Frontal cortex (tissue), 3 donors: ENCODE measurements at regions not wholly inside any gene's neighbourhood (a gene's known extent, or its start where the extent isn't known, plus 50 kb on each side); places are given as distances from the start of the nearest gene placed in this dataset.

Source experiments
- DNase-seq, 2 donors: peaks; one replicate each; pipeline ENCODE4 v3.0.0; 2012; ENCODE audit warnings: low spot score in 2 of 2
- FAIRE-seq: peaks from 2 replicates; lab custom pipeline; 2012; peaks lifted over from hg19 to GRCh38; lab: Jason Lieb, UNC
- donor health status: control.
- donor health status: control.
- donor health status: control.

DNA sequence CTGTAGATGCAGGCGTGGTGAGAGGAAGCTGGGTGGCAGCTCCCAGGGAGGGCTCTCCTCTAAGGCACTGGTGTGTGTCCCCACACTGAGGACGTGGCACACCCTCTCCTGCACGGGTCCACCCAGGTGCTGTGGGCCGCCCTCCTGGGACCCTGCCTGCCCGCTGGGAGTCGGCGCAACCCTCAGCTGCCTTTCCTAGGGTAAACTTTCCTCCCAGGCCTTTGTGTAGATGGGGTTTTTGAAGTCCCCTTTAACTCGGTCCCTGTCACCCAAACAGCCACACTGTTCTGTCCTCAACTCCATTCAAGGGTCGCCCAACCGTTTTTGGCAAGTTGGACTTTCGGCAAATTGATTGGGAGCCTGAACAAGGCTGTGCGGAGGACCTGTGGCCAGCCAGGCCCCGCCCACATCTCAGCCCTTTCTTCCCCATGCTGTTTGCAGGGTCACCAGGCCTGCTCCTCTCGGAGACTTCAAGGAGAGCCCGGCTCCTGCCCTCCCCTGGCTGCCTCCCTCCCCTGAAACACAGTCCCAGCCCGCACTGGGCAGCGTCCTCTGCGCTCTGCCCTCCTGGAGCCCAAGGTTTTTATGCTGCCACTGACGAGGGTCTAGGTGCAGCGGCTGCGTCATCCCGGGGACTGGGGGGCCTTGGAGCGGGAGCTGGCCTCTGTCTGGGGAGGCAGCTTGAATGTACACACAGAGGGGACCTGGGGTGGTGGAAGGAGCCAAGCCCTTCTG, 1126.2 kb downstream of the BRD1 start:
- no peak for FAIRE-seq

DNA sequence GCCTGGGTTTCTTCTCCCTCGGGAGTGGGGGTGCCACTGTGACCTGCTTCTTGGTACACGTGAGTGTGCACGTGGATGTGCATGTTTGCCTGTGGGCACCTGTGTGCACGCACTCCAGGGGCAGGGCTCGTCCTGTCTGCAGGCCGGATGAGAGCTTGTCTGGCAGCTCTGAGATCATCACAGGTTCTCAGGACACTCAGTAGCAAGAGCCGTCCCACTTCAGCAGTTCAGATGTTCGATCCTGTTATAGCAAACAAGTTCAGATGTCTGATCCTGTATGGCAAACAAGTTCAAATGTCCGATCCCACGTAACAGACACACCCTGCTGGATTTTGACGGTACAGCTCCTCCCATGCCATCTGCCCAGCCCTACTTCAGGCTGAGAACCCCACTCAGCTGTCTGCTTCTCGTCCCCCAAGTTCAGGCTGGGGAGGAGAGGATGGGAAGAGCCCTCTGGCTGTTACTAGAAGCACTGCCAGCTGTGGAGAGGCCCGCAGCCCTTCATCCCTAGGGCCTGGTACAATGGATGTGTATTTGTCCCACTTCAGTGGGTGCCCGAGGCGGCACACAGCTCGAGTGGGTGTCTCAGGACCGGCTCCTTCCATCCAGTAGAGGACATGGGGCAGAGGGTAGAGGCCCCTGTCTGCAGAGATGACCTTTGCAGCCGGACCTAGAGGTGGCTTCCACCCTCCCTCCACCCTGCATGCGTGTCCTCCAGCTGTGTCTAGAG, 1126.9 kb downstream of the BRD1 start:
- DNase-seq (peak; percentile 59), FAIRE-seq (no peak)

More for the DNA sequence above, 1126.2 kb downstream of the BRD1 start:
- DNase-seq, result no peak

DNA sequence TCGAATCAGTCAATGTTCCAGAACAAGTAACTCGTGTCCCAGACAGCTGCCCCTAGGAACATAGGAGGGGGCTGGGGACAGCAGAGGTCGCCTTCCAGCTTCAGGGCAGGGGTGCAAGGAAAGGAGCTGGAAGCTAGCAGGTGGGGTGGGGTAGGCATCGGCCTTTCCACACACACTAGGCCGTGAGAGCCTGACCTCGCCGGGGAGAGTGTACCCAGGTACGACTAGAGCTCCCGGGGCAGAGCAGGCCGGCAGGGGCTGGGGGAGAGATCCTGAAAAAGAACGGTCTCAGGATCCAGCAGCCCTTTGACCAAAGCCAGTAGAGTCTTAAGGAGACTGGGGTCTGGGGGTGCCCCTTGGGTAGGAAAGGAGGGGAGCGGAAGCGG, 1127.5 kb downstream of the BRD1 start:
- FAIRE-seq, result no peak
- no peak for DNase-seq

GRCh38 chr22:48699511-48699910, 1128.2 kb downstream of the BRD1 start:
- no peak for FAIRE-seq
- DNase-seq, result no peak

DNA sequence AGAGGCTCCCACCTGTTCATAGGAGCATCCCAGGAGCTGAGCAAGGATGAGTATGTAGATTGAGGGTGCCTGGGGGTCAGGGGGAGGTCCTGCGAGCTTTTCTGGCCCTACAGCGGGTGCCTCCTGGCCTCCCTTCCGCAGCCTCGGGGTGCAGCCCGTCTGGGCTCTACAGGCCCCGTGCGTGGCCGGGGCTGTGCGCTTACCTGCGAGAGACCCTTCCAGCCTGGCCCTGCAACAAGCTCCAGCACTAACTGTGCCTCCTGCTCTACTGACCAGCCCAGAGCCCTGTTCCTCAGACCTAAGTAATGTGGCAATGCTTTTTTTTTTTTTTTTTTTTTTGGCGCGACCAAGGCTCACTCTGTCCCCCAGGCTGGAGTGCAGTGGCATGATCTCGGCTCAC, 1129.1 kb downstream of the BRD1 start:
- no peak for DNase-seq
- no peak for FAIRE-seq

DNA sequence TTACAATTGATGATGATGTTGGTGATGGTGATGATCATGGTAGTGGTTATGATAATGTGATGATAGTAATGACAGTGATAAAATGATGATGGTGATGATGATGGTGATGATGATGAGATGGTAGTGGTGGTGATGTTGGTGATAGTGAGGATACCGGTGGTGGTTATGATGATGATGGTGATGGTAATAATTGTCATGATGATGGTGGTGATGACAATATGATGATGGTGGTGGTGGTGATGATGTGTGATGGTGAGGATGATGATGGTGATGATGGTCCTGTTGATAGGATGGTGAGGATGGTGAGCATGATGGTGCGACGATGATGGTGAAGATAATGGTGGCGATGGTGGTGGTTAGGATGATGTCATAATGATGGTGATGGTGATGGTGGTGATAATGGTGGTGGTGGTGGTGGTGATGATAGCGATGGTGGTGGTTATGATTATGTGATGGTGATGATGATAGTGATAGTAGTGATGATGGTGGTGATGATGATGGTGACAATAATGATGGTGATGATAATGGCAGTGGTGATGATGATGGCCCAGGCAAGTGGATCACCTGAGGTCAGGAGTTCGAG, 1129.9 kb downstream of the BRD1 start:
- FAIRE-seq (no peak), DNase-seq (no peak)

DNA sequence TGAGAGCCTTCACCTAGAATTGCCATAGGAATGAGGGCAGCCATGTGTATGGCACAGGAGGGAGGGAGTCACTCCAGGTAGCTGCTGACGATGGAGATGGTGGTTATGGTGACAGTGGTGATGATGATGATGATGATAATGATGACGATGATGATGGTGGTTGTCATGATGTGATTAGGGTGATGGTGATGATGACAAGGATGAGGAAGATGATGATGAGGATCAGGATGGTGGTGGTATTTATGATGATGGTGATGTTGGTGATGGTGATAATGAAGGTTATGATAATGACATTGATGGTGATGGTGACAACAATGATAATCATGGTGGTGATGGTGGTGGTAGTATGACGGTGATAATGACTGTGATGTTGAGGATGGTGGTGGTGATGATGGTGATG, 1130.5 kb downstream of the BRD1 start:
- FAIRE-seq (no peak), DNase-seq (no peak)

DNA sequence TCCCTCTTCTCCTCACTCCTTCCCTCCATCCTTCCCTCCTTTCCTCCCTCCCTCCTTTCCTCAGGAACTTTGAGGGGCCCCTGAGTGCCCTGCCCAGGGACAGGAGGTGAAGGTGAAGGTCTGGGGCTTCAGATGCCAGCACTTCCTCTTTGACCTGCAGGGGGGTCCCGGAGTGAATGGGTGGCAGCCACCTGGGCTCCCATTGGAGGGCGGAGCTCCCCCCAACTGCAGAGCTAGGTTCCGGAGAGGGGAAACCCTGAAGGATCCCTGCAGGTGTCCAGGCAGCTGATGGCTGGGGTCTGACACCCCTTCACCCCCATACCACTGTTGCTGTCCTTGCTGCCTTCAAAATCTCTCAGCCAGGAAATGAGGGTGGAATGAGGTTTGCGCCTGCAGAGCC, 1131.3 kb downstream of the BRD1 start:
- DNase-seq (no peak), FAIRE-seq (no peak)

- no peak for DNase-seq
- FAIRE-seq, result no peak
These were observed 1131.9 kb downstream of the BRD1 start for GRCh38 chr22:48695731-48696305.

DNA sequence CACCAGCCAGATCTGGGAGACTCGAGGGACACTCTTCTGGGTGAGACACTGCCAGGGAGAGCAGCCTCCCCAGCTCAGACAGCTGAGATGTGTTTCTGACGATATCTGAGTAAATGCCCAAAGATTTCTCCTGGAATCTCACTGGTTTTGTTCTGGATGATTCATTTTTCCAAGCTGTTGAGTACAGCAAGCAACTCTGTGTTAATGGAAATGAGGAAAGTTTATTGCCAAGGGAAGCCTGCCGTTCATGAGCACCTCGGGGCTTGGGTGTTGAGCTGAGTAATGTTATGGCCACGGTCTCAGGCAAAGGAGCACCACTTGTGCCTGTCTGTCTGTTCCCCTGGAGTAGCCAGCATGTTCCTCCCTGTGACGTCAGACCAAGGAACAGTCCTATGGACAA, 1132.4 kb downstream of the BRD1 start:
- DNase-seq, result peak in 1 of 2 donors; percentile 52
- no peak for FAIRE-seq

DNA sequence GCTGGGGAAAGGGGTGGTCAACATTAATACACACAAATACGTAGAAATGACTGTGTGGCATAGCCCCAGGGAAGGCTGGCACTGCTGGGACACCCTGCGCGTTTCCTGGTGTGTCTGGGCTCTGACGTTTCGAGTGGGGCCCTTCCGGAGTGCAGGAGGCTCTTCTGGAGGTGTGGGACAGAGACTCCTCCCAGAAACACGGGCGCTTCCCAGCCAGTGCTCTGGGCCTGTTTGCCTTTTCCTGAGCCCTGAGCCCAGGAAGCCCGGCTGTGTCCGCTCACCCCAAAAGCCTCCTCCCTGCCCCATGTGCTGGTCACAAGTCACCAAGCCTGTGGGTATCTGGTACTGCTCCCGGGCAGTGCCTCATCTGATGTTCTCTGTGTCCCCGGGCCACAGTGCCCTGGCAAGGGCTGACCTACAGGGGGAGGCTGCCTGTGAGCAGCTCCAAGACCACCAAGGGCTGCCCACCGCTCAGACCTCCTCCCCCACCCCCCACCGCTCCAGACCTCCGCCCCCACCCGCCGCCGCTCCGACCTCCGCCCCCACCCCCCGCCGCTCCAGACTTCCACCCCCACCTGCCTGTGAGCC, 1133.3 kb downstream of the BRD1 start:
- DNase-seq (no peak), FAIRE-seq (no peak)

DNA sequence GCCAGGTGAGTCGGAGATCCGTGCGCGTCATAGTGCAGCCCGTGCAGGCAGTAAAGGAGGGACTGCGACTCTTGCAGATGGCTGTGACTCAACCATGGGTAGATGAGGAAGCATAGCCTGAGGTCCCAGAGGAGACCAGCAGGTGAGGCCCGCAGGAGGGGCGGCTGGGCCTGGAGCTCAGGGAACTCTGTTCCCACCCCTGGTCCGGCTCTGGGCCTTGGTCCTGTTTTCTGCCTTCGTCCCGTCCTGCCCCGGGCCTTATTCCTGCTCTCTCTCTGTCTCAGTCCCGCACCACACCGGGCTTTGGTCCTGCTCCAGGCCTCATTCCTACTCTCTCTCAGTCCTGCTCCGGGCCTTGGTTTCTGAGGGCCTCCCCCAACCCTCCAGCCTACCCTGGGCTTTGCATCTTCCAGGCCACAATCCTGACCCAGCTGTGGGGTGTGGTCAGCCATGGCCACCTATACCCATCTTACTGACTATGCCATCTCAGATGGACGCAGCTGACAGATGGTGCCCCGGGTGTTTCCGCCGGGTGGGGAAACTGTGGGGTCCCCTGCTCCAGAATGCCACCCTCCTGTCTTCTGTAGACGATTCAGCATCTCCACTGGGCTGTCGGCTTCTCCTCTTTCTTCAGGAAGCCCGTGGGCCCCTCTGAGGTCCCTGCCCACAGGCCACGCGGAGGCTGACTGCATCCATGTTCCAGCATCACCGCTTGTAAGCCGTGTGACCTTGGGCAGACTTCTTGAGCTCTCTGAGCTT, 1134.1 kb downstream of the BRD1 start:
- FAIRE-seq (no peak), DNase-seq (no peak)

- FAIRE-seq (no peak), DNase-seq (no peak)
These were observed 1134.8 kb downstream of the BRD1 start for GRCh38 chr22:48692734-48693376.

DNA sequence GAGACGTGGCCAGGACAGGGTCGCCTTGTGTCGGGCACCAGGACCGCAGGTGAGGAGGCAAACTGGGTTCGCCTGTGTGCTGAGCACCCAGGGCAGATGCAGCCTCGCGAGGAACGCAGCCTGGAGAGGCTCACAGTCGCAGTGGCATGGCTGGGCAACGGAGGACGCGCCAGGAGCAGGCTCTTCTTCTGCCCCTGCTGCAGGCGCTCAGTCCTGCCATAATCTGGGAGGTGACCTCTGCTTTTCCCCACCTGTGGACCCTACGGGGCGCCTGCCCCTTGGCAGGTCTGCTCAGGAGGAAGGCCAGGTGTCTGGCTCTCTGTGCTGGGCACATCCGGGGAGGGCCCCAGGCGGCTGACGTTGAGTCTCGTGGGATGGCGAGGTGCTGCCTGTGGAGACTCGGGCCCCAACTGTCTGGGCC, 1136.2 kb downstream of the BRD1 start:
- DNase-seq (no peak), FAIRE-seq (no peak)

- no peak for FAIRE-seq
- no peak for DNase-seq
These were observed 1136.9 kb downstream of the BRD1 start for GRCh38 chr22:48690583-48691317.

DNA sequence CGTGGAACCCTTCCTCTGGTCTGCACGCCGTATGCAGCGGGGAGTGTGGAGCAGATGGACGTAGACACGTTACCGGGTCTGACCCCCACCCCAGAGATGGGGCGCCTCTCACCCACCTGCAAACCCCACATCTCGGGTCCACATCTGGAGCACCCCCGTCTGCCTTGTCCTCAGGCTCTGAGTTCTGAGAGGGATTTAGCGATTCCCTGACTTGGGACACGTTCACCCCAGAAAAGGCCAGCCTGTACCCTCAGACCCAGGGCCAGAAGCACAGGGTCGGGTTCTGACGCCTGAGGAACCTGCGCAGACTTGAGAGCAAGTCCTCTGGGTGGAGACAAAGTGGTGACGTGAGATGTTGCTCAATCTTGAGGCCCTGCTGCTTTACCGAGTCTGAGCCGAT, 1138.5 kb downstream of the BRD1 start:
- FAIRE-seq, result no peak
- DNase-seq, result no peak

DNA sequence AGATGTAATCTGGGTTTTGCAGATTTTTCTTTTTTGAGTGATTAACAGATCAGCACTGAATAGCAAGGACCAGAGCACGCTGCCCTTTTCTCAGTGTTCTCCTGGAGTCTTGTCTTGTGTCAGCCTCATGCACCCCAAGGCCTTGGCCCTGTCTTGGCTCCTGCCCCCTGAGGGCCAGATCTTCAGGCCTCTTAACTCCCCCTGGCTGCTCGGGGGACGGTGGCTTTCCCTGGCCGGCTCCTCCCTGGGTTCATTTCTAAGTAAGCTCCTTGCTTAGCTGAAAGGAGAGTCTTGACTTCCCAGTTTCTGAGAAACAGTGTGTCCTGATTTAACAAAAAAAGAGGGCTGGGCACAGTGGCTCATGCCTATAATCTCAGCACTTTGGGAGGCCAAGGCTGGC, 1139.3 kb downstream of the BRD1 start:
- DNase-seq (no peak), FAIRE-seq (no peak)

GRCh38 chr22:48687606-48688005, 1140.1 kb downstream of the BRD1 start:
- FAIRE-seq, result no peak
- no peak for DNase-seq
